H9 (cell line): ENCODE measurements at regions not wholly inside any gene's neighbourhood (a gene's known extent, or its start where the extent isn't known, plus 50 kb on each side); places are given as distances from the start of the nearest gene placed in this dataset.

Experiments used
- DNase-seq: peaks from one replicate; pipeline ENCODE4 v3.0.0-alpha.2; 2017
- H2AFZ ChIP-seq: one replicate; pipeline ENCODE4 v1.6.1; 2013; ENCODE audit warnings: mild to moderate bottlenecking, low read length, control low read depth, moderate library complexity
- H2AK5ac ChIP-seq: 2 replicates; pipeline ENCODE4 v1.6.1; 2013; ENCODE audit warnings: low read length, control low read depth, mixed read lengths; ENCODE audit not compliant: insufficient read length
- H2BK120ac ChIP-seq: one replicate; pipeline ENCODE4 v1.6.1; 2013; ENCODE audit warnings: low read depth, mild to moderate bottlenecking, low read length, control low read depth, inconsistent platforms; ENCODE audit not compliant: poor library complexity, severe bottlenecking
- H2BK12ac ChIP-seq: 2 replicates; pipeline ENCODE4 v1.6.1; 2013; ENCODE audit warnings: low read length, control low read depth, mixed read lengths, low read depth; ENCODE audit not compliant: insufficient read length
- H2BK15ac ChIP-seq: 2 replicates; pipeline ENCODE4 v1.6.1; 2013; ENCODE audit warnings: low read depth, low read length, control low read depth
- H2BK20ac ChIP-seq: one replicate; pipeline ENCODE4 v1.6.1; 2013; ENCODE audit warnings: low read depth, mild to moderate bottlenecking, low read length, control low read depth, inconsistent platforms; ENCODE audit not compliant: poor library complexity, severe bottlenecking
- H2BK5ac ChIP-seq: 2 replicates; pipeline ENCODE4 v1.6.1; 2013; ENCODE audit warnings: low read length, control low read depth, mixed read lengths; ENCODE audit not compliant: insufficient read length
- H3K14ac ChIP-seq: 2 replicates; pipeline ENCODE4 v1.6.1; 2013; ENCODE audit warnings: low read length, control low read depth; ENCODE audit not compliant: insufficient read depth
- H3K18ac ChIP-seq: 2 replicates; pipeline ENCODE4 v1.6.1; 2013; ENCODE audit warnings: low read depth, mild to moderate bottlenecking, mixed read lengths, low read length, control low read depth; ENCODE audit not compliant: insufficient read length
- H3K23ac ChIP-seq: 2 replicates; pipeline ENCODE4 v1.6.1; 2013; ENCODE audit warnings: low read length, control low read depth, mixed read lengths, low read depth; ENCODE audit not compliant: insufficient read length
- H3K23me2 ChIP-seq: 2 replicates; pipeline ENCODE4 v1.6.1; 2013; ENCODE audit warnings: low read depth, mild to moderate bottlenecking, mixed read lengths, low read length, control low read depth; ENCODE audit not compliant: insufficient read length, poor library complexity, severe bottlenecking
- H3K27ac ChIP-seq: 2 replicates; pipeline ENCODE4 v1.5.1; 2013; ENCODE audit warnings: low read length, control low read depth, mixed read lengths, low read depth; ENCODE audit not compliant: insufficient read length
- H3K27me3 ChIP-seq: 2 replicates; pipeline ENCODE4 v1.6.1; 2013; ENCODE audit warnings: low read length, control low read depth, inconsistent platforms; ENCODE audit not compliant: insufficient read depth
- H3K4ac ChIP-seq: 2 replicates; pipeline ENCODE4 v1.6.1; 2013; ENCODE audit warnings: low read depth, mild to moderate bottlenecking, control low read depth, inconsistent platforms, low read length, moderate library complexity
- H3K4me1 ChIP-seq: 2 replicates; pipeline ENCODE4 v1.6.1; 2013; ENCODE audit warnings: low read length, control low read depth, inconsistent platforms; ENCODE audit not compliant: insufficient read depth
- H3K4me2 ChIP-seq: 2 replicates; pipeline ENCODE4 v1.6.1; 2013; ENCODE audit warnings: low read length, control low read depth, mixed read lengths; ENCODE audit not compliant: insufficient read length, insufficient read depth
- H3K56ac ChIP-seq: 2 replicates; pipeline ENCODE4 v1.6.1; 2013; ENCODE audit warnings: low read depth, mild to moderate bottlenecking, mixed read lengths, low read length, control low read depth; ENCODE audit not compliant: insufficient read length
- H3K79me1 ChIP-seq: 2 replicates; pipeline ENCODE4 v1.6.1; 2013; ENCODE audit warnings: low read depth, mild to moderate bottlenecking, moderate library complexity, low read length, control low read depth, inconsistent platforms; ENCODE audit not compliant: insufficient read depth, poor library complexity, severe bottlenecking
- H3K79me2 ChIP-seq: 2 replicates; pipeline ENCODE4 v1.6.1; 2013; ENCODE audit warnings: low read length, control low read depth, inconsistent platforms; ENCODE audit not compliant: insufficient read depth
- H3K9ac ChIP-seq: 2 replicates; pipeline ENCODE4 v1.6.1; 2013; ENCODE audit warnings: low read length, control low read depth, mixed read lengths; ENCODE audit not compliant: insufficient read length; ENCODE audit errors: extremely low read depth
- H3K9me3 ChIP-seq: one replicate; pipeline ENCODE4 v1.6.1; 2013; ENCODE audit warnings: low read depth, low read length, inconsistent platforms; ENCODE audit not compliant: control insufficient read depth
- H3T11ph ChIP-seq: one replicate; pipeline ENCODE4 v1.6.1; 2013; ENCODE audit warnings: mild to moderate bottlenecking, low read length, control low read depth, inconsistent platforms
- H4K20me1 ChIP-seq: one replicate; pipeline ENCODE4 v1.6.1; 2013; ENCODE audit not compliant: control insufficient read depth, insufficient read length, insufficient read depth
- H4K5ac ChIP-seq: 2 replicates; pipeline ENCODE4 v1.6.1; 2013; ENCODE audit warnings: low read depth, mild to moderate bottlenecking, mixed read lengths, low read length, control low read depth; ENCODE audit not compliant: insufficient read length
- H4K8ac ChIP-seq: replicated peaks from 2 replicates; pipeline ENCODE4 v1.6.1; 2013; ENCODE audit warnings: low read length, control low read depth, mixed read lengths, low read depth; ENCODE audit not compliant: insufficient read length
- H4K91ac ChIP-seq: 2 replicates; pipeline ENCODE4 v1.6.1; 2013; ENCODE audit warnings: low read depth, mild to moderate bottlenecking, moderate library complexity, mixed read lengths, low read length, control low read depth; ENCODE audit not compliant: insufficient read length
- H3K27ac Mint-ChIP-seq, 3 experiments: 2 replicates in 2 of 3; 3 replicates in 1 of 3; pipeline ENCODE4 v1.8.0; 2020 to 2021; ENCODE audit warnings: mixed read lengths in 3 of 3, mild to moderate bottlenecking in 1 of 3, moderate library complexity in 1 of 3
- H3K27me3 Mint-ChIP-seq: 2 replicates; pipeline ENCODE4 v1.8.0; 2021; ENCODE audit warnings: low read depth, mild to moderate bottlenecking, moderate library complexity, mixed read lengths
- H3K36me3 Mint-ChIP-seq, 3 experiments: 2 replicates in 2 of 3; 3 replicates in 1 of 3; pipeline ENCODE4 v1.8.0; 2020 to 2021; ENCODE audit warnings: low read depth in 3 of 3, mixed read lengths in 3 of 3; ENCODE audit not compliant: insufficient read depth in 1 of 3
- H3K4me1 Mint-ChIP-seq, 2 experiments: 2 replicates each; pipeline ENCODE4 v1.8.0; 2020; ENCODE audit warnings: mixed read lengths in 2 of 2
- H3K4me3 Mint-ChIP-seq, 2 experiments: 2 replicates in 1 of 2; 3 replicates in 1 of 2; pipeline ENCODE4 v1.8.0; 2020 to 2021; ENCODE audit warnings: mild to moderate bottlenecking in 2 of 2, mixed read lengths in 2 of 2, moderate library complexity in 1 of 2
- H3K9me3 Mint-ChIP-seq, 2 experiments: 2 replicates in 1 of 2; 3 replicates in 1 of 2; pipeline ENCODE4 v1.8.0; 2020; ENCODE audit warnings: mild to moderate bottlenecking in 2 of 2, mixed read lengths in 2 of 2, moderate library complexity in 1 of 2
- WGBS: extraction: QIAGEN DNeasy Blood & Tissue Kit; methylation state at CpG from one replicate; pipeline ENCODE4 v1.1.7; 2013; ENCODE audit warnings: missing lambda C conversion rate, low lambda C conversion rate, mixed read lengths; ENCODE audit not compliant: insufficient read length; ENCODE audit errors: extremely low coverage; 5-methylcytosine and 5-hydroxymethylcytosine counted together
- TF ChIP-seq, protein P1 (sequence below): fragments of 200-600 bp; sonication (generic); conservative IDR thresholded peaks from 3 replicates; pipeline ENCODE4 v1.8.0; 2021; ENCODE audit warnings: antibody characterized with exemption, mild to moderate bottlenecking

- H2BK15ac ChIP-seq = no peak overlapping the region
- no CpG with 5 or more reads among the region's 6 CpGs for WGBS
- H2BK120ac ChIP-seq = no peak overlapping the region
- H4K5ac ChIP-seq = no peak overlapping the region
- no peak overlapping the region for H2BK20ac ChIP-seq
- H3K4me2 ChIP-seq = no peak overlapping the region
- no peak overlapping the region for H3K56ac ChIP-seq
- DNase-seq = no peak
- no peak overlapping the region for H2AFZ ChIP-seq
- no peak overlapping the region for H2AK5ac ChIP-seq
- TF ChIP-seq, protein P1, sequence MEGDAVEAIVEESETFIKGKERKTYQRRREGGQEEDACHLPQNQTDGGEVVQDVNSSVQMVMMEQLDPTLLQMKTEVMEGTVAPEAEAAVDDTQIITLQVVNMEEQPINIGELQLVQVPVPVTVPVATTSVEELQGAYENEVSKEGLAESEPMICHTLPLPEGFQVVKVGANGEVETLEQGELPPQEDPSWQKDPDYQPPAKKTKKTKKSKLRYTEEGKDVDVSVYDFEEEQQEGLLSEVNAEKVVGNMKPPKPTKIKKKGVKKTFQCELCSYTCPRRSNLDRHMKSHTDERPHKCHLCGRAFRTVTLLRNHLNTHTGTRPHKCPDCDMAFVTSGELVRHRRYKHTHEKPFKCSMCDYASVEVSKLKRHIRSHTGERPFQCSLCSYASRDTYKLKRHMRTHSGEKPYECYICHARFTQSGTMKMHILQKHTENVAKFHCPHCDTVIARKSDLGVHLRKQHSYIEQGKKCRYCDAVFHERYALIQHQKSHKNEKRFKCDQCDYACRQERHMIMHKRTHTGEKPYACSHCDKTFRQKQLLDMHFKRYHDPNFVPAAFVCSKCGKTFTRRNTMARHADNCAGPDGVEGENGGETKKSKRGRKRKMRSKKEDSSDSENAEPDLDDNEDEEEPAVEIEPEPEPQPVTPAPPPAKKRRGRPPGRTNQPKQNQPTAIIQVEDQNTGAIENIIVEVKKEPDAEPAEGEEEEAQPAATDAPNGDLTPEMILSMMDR = no peak
- no peak overlapping the region for H3K27ac ChIP-seq
- no peaks in the 10 kb centered on the region for H3K23me2 ChIP-seq
- no peak overlapping the region for H3K18ac ChIP-seq
- Mint-ChIP-seq H3K36me3 (no peaks in the 10 kb centered on the region; a peak in 1 of 7 replicates), H3K4me1 (peaks cover 11 to 17% of the 10 kb centered on the region in 2 experiments), H3K4me3 (no peak overlapping the region), H3K27ac (no peak overlapping the region), H3K27me3 (peaks cover 5% of the 10 kb centered on the region; the same call in 1 of the 2 replicates), H3K9me3 (no peaks in the 10 kb centered on the region)
- no peaks in the 10 kb centered on the region for H4K20me1 ChIP-seq
- H2BK5ac ChIP-seq = no peak overlapping the region
- H2BK12ac ChIP-seq = no peak overlapping the region
- H4K8ac ChIP-seq = no peak overlapping the region
- H3K79me2 ChIP-seq = no peaks in the 10 kb centered on the region
- no peaks in the 10 kb centered on the region for H3K4me1 ChIP-seq
- H3K23ac ChIP-seq = no peak overlapping the region
- no peak overlapping the region for H3K14ac ChIP-seq
- no peak overlapping the region for H3T11ph ChIP-seq
- H3K9me3 ChIP-seq = no peaks in the 10 kb centered on the region
- H3K9ac ChIP-seq = no peak overlapping the region
- H3K27me3 ChIP-seq = no peaks in the 10 kb centered on the region
- no peak overlapping the region for H4K91ac ChIP-seq
- no peak overlapping the region for H3K4ac ChIP-seq
- no peaks in the 10 kb centered on the region for H3K79me1 ChIP-seq
Measured at GRCh38 chr9:111106202-111106601, 67.9 kb upstream of the LPAR1 start.
